ENCODE measurements at regions not wholly inside any gene's neighbourhood (a gene's known extent, or its start where the extent isn't known, plus 50 kb on each side); places are given as distances from the start of the nearest gene placed in this dataset.

DNA sequence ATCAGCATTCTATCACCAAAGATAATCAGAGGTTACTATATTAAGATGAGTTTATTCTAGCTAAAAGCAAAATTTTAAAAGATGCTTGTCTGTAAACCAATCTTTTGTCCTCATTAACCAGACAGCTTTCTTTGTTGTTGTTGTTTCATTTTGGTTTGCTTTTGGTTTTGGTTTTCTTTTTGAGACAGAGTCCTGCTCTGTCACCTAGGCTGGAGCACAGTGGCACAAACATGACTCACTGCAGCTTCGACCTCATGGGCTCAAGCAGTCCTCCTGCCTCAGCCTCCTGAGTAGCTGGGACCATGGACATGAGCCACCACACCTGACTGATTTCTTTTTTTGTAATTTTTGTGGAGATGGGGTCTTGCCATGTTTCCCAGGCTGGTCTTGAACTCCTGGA is 102.9 kb downstream of the COX18 start:
- H3K36me3 ChIP-seq: no peaks in the 10 kb centered on the region
- H3K9me3 ChIP-seq: no peaks in the 10 kb centered on the region
- no peak for ATAC-seq
- DNase-seq: no peak
- no peak overlapping the region for H3K4me3 ChIP-seq
- intact Hi-C loops (cut with DNase I; ENCODE audit: low total_unique reads): no loop called here
- H3K27ac ChIP-seq: no peak overlapping the region
- H3K4me1 ChIP-seq: no peaks in the 10 kb centered on the region
- no peak for TF ChIP-seq POLR2A (IDR thresholded peaks at IDR 0.05)
- TF ChIP-seq CTCF (IDR thresholded peaks at IDR 0.05 in 4 of 5, conservative IDR thresholded peaks at IDR 0.05 in 1 of 5): no peak
- in situ Hi-C loops (cut with MboI; ENCODE audit: low sequenced_read_pairs in 4 of 4): no loop called here
- no peaks in the 10 kb centered on the region for H3K27me3 ChIP-seq

- ATAC-seq: no peak
- TF ChIP-seq CTCF (IDR thresholded peaks at IDR 0.05 in 4 of 5, conservative IDR thresholded peaks at IDR 0.05 in 1 of 5): no peak
- TF ChIP-seq POLR2A (IDR thresholded peaks at IDR 0.05): no peak
- H3K9me3 ChIP-seq: no peaks in the 10 kb centered on the region
- intact Hi-C loops (cut with DNase I; ENCODE audit: low total_unique reads): no loop called here
- no peak overlapping the region for H3K4me3 ChIP-seq
- no peak overlapping the region for H3K27ac ChIP-seq
- H3K4me1 ChIP-seq: no peaks in the 10 kb centered on the region
- no peaks in the 10 kb centered on the region for H3K36me3 ChIP-seq
- in situ Hi-C loops (cut with MboI; ENCODE audit: low sequenced_read_pairs in 4 of 4): no loop called here
- DNase-seq: no peak
- no peaks in the 10 kb centered on the region for H3K27me3 ChIP-seq
These were observed 110.1 kb downstream of the COX18 start for GRCh38 chr4:72959411-72959810.

- H3K9me3 ChIP-seq: no peaks in the 10 kb centered on the region
- no peaks in the 10 kb centered on the region for H3K36me3 ChIP-seq
- intact Hi-C loops (cut with DNase I; ENCODE audit: low total_unique reads): no loop called here
- in situ Hi-C loops (cut with MboI; ENCODE audit: low sequenced_read_pairs in 4 of 4): no loop called here
- H3K27me3 ChIP-seq: no peaks in the 10 kb centered on the region
- TF ChIP-seq CTCF (IDR thresholded peaks at IDR 0.05 in 4 of 5, conservative IDR thresholded peaks at IDR 0.05 in 1 of 5) (no peak), POLR2A (IDR thresholded peaks at IDR 0.05) (no peak)
- DNase-seq: no peak
- H3K27ac ChIP-seq: no peak overlapping the region
- no peaks in the 10 kb centered on the region for H3K4me1 ChIP-seq
- ATAC-seq: no peak
- no peak overlapping the region for H3K4me3 ChIP-seq
These were observed 114.7 kb downstream of the COX18 start for GRCh38 chr4:72954811-72955210.

- no peak overlapping the region for H3K27ac ChIP-seq
- in situ Hi-C loops (cut with MboI; ENCODE audit: low sequenced_read_pairs in 4 of 4): no loop called here
These were observed 115.9 kb downstream of the COX18 start for GRCh38 chr4:72953571-72953970.

More at GRCh38 chr4:72953571-72953970, 115.9 kb downstream of the COX18 start:
- no peak overlapping the region for H3K4me3 ChIP-seq
- TF ChIP-seq POLR2A (IDR thresholded peaks at IDR 0.05): no peak
- TF ChIP-seq CTCF (IDR thresholded peaks at IDR 0.05 in 4 of 5, conservative IDR thresholded peaks at IDR 0.05 in 1 of 5): no peak
- no peaks in the 10 kb centered on the region for H3K36me3 ChIP-seq
- intact Hi-C loops (cut with DNase I; ENCODE audit: low total_unique reads): no loop called here
- no peaks in the 10 kb centered on the region for H3K27me3 ChIP-seq
- DNase-seq (no peak), ATAC-seq (no peak)
- H3K9me3 ChIP-seq: no peaks in the 10 kb centered on the region
- H3K4me1 ChIP-seq: no peaks in the 10 kb centered on the region

Data from gastrocnemius medialis (tissue), 4 donors.